HFF-Myc (cell line): ENCODE measurements at regions not wholly inside any gene's neighbourhood (a gene's known extent, or its start where the extent isn't known, plus 50 kb on each side); places are given as distances from the start of the nearest gene placed in this dataset.

Experiments
- DNase-seq: peaks from one replicate; pipeline ENCODE4 v3.0.0-alpha.2; 2011; ENCODE audit warnings: low read depth; ENCODE audit errors: extremely low read depth
- H3K4me3 ChIP-seq: replicated peaks from 2 replicates; pipeline ENCODE4 v1.5.1; 2011; ENCODE audit warnings: low read depth, mild to moderate bottlenecking, control low read depth, low read length
- CTCF ChIP-seq: IDR thresholded peaks from 2 replicates; pipeline ENCODE4 v1.5.1; 2012; ENCODE audit warnings: mild to moderate bottlenecking, low read depth, low read length, control low read depth; ENCODE audit errors: missing control alignments

GRCh38 chr5:131023498-131023865, 141.6 kb downstream of the HINT1 start:
- no peak overlapping the region for H3K4me3 ChIP-seq
- no peak for TF ChIP-seq CTCF
- no peak for DNase-seq

GRCh38 chr5:131022811-131023497, 142.1 kb downstream of the HINT1 start:
- no peak for TF ChIP-seq CTCF
- H3K4me3 ChIP-seq: no peak overlapping the region
- no peak for DNase-seq

- TF ChIP-seq CTCF: no peak
- DNase-seq: no peak
- no peak overlapping the region for H3K4me3 ChIP-seq
Observed at GRCh38 chr5:131021646-131022045, 143.4 kb downstream of the HINT1 start.

GRCh38 chr5:131019601-131020315, 145.3 kb downstream of the HINT1 start:
- TF ChIP-seq CTCF: no peak
- DNase-seq: no peak
- no peak overlapping the region for H3K4me3 ChIP-seq

GRCh38 chr5:131019111-131019510, 145.9 kb downstream of the HINT1 start:
- no peak for DNase-seq
- TF ChIP-seq CTCF: no peak
- H3K4me3 ChIP-seq: no peak overlapping the region

GRCh38 chr5:131008329-131008728, 156.7 kb downstream of the HINT1 start:
- no peak overlapping the region for H3K4me3 ChIP-seq
- no peak for DNase-seq
- TF ChIP-seq CTCF: no peak
